HepG2 (cell line): ENCODE measurements at regions not wholly inside any gene's neighbourhood (a gene's known extent, or its start where the extent isn't known, plus 50 kb on each side); places are given as distances from the start of the nearest gene placed in this dataset.

Experiments
- ATAC-seq: fragments of 200-7000 bp; cut with Tn5 transposase; 3 replicates; pipeline ENCODE4 v1.9.1; 2020; ENCODE audit warnings: mild to moderate bottlenecking, moderate library complexity
- BruUV-seq: library from RNA; stranded (reverse); fragments of 400-500 nt; replicated peaks from 2 replicates; lab custom pipeline; 2021; lab: Mats Ljungman, UMichigan
- CTCF ChIA-PET: fragments of 300-600 bp; formaldehyde crosslinking; extraction: SDS; loops from one replicate; lab custom pipeline; 2021; ENCODE audit warnings: low total read pairs, inconsistent platforms, low intra/inter-chr PET ratio; lab: Yijun Ruan, JAX
- POLR2A ChIA-PET: fragments of 350-600 bp; sonication (Branson Sonifier 250); formaldehyde crosslinking; loops from one replicate; lab custom pipeline; 2020; ENCODE audit warnings: antibody characterized with exemption, inconsistent platforms; lab: Yijun Ruan, JAX
- DNase-seq: peaks from one replicate; pipeline ENCODE4 v3.0.0-alpha.2; 2015; ENCODE audit warnings: low spot score
- FAIRE-seq: peaks from 3 replicates; lab custom pipeline; 2011; peaks lifted over from hg19 to GRCh38; lab: Jason Lieb, UNC
- H2AFZ ChIP-seq: one replicate; pipeline ENCODE4 v1.6.1; 2011; ENCODE audit warnings: low read length, inconsistent platforms
- H3K27ac ChIP-seq: fragments of 300-600 bp; 3 replicates; pipeline ENCODE4 v1.8.0; 2011; ENCODE audit warnings: mixed run types, mild to moderate bottlenecking, mixed read lengths, low read length, inconsistent platforms; ENCODE audit not compliant: insufficient read depth; ENCODE audit errors: extremely low read length
- H3K27me3 ChIP-seq, 2 experiments: fragments of 200-600 bp in 1 of 2; 2 replicates in 1 of 2; 3 replicates in 1 of 2; pipeline versions ENCODE4 v1.6.0 to v1.8.0; 2011; ENCODE audit warnings: low read length in 2 of 2, mild to moderate bottlenecking in 2 of 2, moderate library complexity in 2 of 2, inconsistent platforms in 1 of 2; ENCODE audit not compliant: insufficient read depth in 2 of 2, control insufficient read depth in 1 of 2
- H3K36me3 ChIP-seq, 2 experiments: fragments of 200-600 bp in 1 of 2; replicated peaks in 1 of 2; 2 replicates in 1 of 2; 3 replicates in 1 of 2; pipeline versions ENCODE4 v1.5.1 to v1.8.0; 2011; ENCODE audit warnings: low read length in 2 of 2, inconsistent platforms in 1 of 2; ENCODE audit not compliant: insufficient read depth in 2 of 2, control insufficient read depth in 1 of 2
- H3K4me1 ChIP-seq: 2 replicates; pipeline ENCODE4 v1.5.1; 2012; ENCODE audit warnings: low read length, inconsistent platforms; ENCODE audit not compliant: insufficient read depth
- H3K4me2 ChIP-seq: 2 replicates; pipeline ENCODE4 v1.6.0; 2011; ENCODE audit warnings: low read depth, low read length, inconsistent platforms
- H3K4me3 ChIP-seq, 3 experiments: fragments of 200-600 bp in 1 of 3; sonication (generic), shearing (Covaris generic) in 1 of 3; replicated peaks in 1 of 3; 2 replicates each; pipeline ENCODE4 v1.5.1; 2011 to 2016; ENCODE audit warnings: low read length in 3 of 3, inconsistent platforms in 2 of 3, low read depth in 2 of 3, mild to moderate bottlenecking in 2 of 3, control low read depth in 1 of 3, mixed read lengths in 1 of 3; ENCODE audit not compliant: insufficient read depth in 1 of 3
- H3K79me2 ChIP-seq: one replicate; pipeline ENCODE4 v1.6.1; 2011; ENCODE audit warnings: low read length, inconsistent platforms; ENCODE audit not compliant: insufficient read depth
- H3K9ac ChIP-seq: 2 replicates; pipeline ENCODE4 v1.6.0; 2011; ENCODE audit warnings: mild to moderate bottlenecking, low read depth, low read length, inconsistent platforms; ENCODE audit not compliant: insufficient read depth
- H3K9me3 ChIP-seq: 2 replicates; pipeline ENCODE4 v1.5.1; 2012; ENCODE audit warnings: mild to moderate bottlenecking, low read length
- H4K20me1 ChIP-seq: 2 replicates; pipeline ENCODE4 v1.6.0; 2011; ENCODE audit warnings: inconsistent platforms, mild to moderate bottlenecking, low read length, moderate library complexity; ENCODE audit not compliant: insufficient read depth
- ELF3 ChIP-seq: IDR thresholded peaks from 2 replicates; pipeline ENCODE4 v1.6.1; 2016; ENCODE audit warnings: missing genetic modification reagents, missing compliant biosample characterization
- GATAD1 ChIP-seq: IDR thresholded peaks from 2 replicates; pipeline ENCODE4 v1.6.1; 2016; ENCODE audit warnings: missing genetic modification reagents, missing compliant biosample characterization
- MAFF ChIP-seq: IDR thresholded peaks from 2 replicates; pipeline ENCODE4 v1.6.1; 2011; ENCODE audit warnings: low read depth, low read length, improper control_type of control experiment
- MAFK ChIP-seq, 2 experiments: IDR thresholded peaks in 1 of 2; conservative IDR thresholded peaks in 1 of 2; 2 replicates each; pipeline ENCODE4 v1.6.1; 2011; ENCODE audit warnings: improper control_type of control experiment in 2 of 2, low read length in 2 of 2
- RBM39 ChIP-seq: fragments of 200-400 bp; formaldehyde crosslinking; IDR thresholded peaks from one replicate; pipeline ENCODE4 v1.6.1; 2018; ENCODE audit warnings: antibody characterized with exemption, mild to moderate bottlenecking, low read depth, low read length; ENCODE audit not compliant: poor library complexity, severe bottlenecking
- SMAD1 ChIP-seq: sonication (generic); formaldehyde crosslinking; IDR thresholded peaks from 2 replicates; pipeline ENCODE4 v1.4.0; 2020; ENCODE audit warnings: missing genetic modification reagents, low read depth, mild to moderate bottlenecking, borderline replicate concordance
- SMAD3 ChIP-seq: sonication (generic); formaldehyde crosslinking; IDR thresholded peaks from 2 replicates; pipeline ENCODE4 v1.4.0; 2020; ENCODE audit warnings: missing genetic modification reagents
- SRSF4 ChIP-seq: fragments of 200-400 bp; formaldehyde crosslinking; IDR thresholded peaks from one replicate; pipeline ENCODE4 v1.6.1; 2018; ENCODE audit warnings: mild to moderate bottlenecking, low read depth, low read length, moderate library complexity; ENCODE audit not compliant: poor library complexity, severe bottlenecking
- TSC22D2 ChIP-seq: sonication (generic); formaldehyde crosslinking; IDR thresholded peaks from 2 replicates; pipeline ENCODE4 v1.5.1; 2020; ENCODE audit warnings: missing genetic modification reagents, mild to moderate bottlenecking, borderline replicate concordance
- ZNF124 ChIP-seq: sonication (generic); formaldehyde crosslinking; IDR thresholded peaks from 2 replicates; pipeline ENCODE4 v1.4.0; 2020; ENCODE audit warnings: missing genetic modification reagents
- WGBS: methylation state at CpG from one replicate; pipeline ENCODE4 v1.1.6; 2017; ENCODE audit warnings: low lambda C conversion rate; 5-methylcytosine and 5-hydroxymethylcytosine counted together
- in situ Hi-C: cut with HindIII; loops from 2 replicates; pipeline ENCODE4 v1.10.0; 2017; ENCODE audit warnings: low pct_unique_long_range_greater_than_20kb; ENCODE audit not compliant: extremely low pct_ligation_motif_present
- intact Hi-C: fragments of 100-400 bp; cut with micrococcal nuclease; formaldehyde crosslinking; loops from one replicate; pipeline ENCODE4 v1.10.0; 2022; ENCODE audit not compliant: unreplicated experiment
- TF ChIP-seq, protein P1 (sequence below): sonication (generic); formaldehyde crosslinking; IDR thresholded peaks from 2 replicates; pipeline ENCODE4 v1.8.1; 2023; ENCODE audit warnings: missing genetic modification reagents, mild to moderate bottlenecking, borderline replicate concordance

DNA sequence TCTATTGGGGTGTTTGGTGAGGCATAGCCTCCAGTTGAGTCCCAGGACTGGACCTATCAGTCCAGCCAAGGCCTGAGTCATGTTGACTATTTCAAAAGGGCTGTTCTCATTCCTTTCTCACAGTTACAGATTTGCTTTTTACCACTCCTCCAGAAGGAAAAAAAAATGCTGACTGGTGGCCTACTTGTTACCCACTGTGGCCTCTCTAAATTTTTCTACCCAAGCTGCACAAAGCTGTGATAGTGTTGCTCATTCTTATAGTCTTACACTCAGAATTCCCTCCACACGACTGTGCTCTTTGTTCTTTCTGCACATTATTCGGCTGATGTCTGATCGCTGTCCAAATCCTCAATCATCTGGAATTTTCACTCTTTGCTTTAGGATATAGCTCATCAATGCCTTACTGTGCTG is 1142.2 kb downstream of the IGSF11 start:
- no peaks in the 10 kb centered on the region for H4K20me1 ChIP-seq
- ATAC-seq (no peak), FAIRE-seq (no peak), DNase-seq (no peak)
- H3K4me2 ChIP-seq = no peak overlapping the region
- H3K9me3 ChIP-seq = no peaks in the 10 kb centered on the region
- WGBS = 20% methylated on average over 3 of the region's 3 CpGs
- ChIA-PET CTCF (no interaction called here), POLR2A (no interaction called here)
- no peaks in the 10 kb centered on the region for H3K27me3 ChIP-seq
- H2AFZ ChIP-seq = no peak overlapping the region
- H3K27ac ChIP-seq = no peak overlapping the region
- TF ChIP-seq SMAD1 (CRISPR knock-in tag) (no peak), SRSF4 (no peak), MAFK (conservative IDR thresholded peaks at IDR 0.05 in 1 of 2, IDR thresholded peaks at IDR 0.05 in 1 of 2; ENCODE audit: low read length in 2 of 2) (0 out of 4 replicates have a peak, but pooled peaks have one; percentile 6 to 39), MAFF (peak; percentile 27; the same call in 1 of the 2 replicates)
- no peaks in the 10 kb centered on the region for H3K4me1 ChIP-seq
- no peaks in the 10 kb centered on the region for H3K36me3 ChIP-seq
- in situ Hi-C loops = no loop called here
- no peak overlapping the region for H3K4me3 ChIP-seq
- BruUV-seq = no TSS peak
- no peak overlapping the region for H3K9ac ChIP-seq
- H3K79me2 ChIP-seq = no peaks in the 10 kb centered on the region
- intact Hi-C loops = no loop called here

GRCh38 chr3:117893001-117893400 is 1141.6 kb downstream of the IGSF11 start:
- Histone ChIP-seq H2AFZ (no peak overlapping the region), H3K4me1 (no peaks in the 10 kb centered on the region), H4K20me1 (no peaks in the 10 kb centered on the region), H3K4me3 (no peak overlapping the region), H3K27ac (no peak overlapping the region), H3K36me3 (no peaks in the 10 kb centered on the region), H3K79me2 (no peaks in the 10 kb centered on the region), H3K4me2 (no peak overlapping the region), H3K9ac (no peak overlapping the region), H3K27me3 (no peaks in the 10 kb centered on the region), H3K9me3 (no peaks in the 10 kb centered on the region)
- CTCF ChIA-PET = no interaction called here
- ATAC-seq (no peak), FAIRE-seq (no peak), DNase-seq (no peak)
- in situ Hi-C loops (no loop called here), intact Hi-C loops (no loop called here)
- BruUV-seq = no TSS peak
- TF ChIP-seq ELF3 (no peak), SMAD3 (CRISPR knock-in tag) (no peak), RBM39 (no peak), TSC22D2 (CRISPR knock-in tag) (no peak), ZNF124 (CRISPR knock-in tag) (no peak), GATAD1 (CRISPR knock-in tag) (no peak)
- TF ChIP-seq, protein P1, sequence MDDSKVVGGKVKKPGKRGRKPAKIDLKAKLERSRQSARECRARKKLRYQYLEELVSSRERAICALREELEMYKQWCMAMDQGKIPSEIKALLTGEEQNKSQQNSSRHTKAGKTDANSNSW (CRISPR knock-in tag) = no peak
- POLR2A ChIA-PET = no interaction called here
